ENCODE measurements at regions not wholly inside any gene's neighbourhood (a gene's known extent, or its start where the extent isn't known, plus 50 kb on each side); places are given as distances from the start of the nearest gene placed in this dataset.
"Not testable (repeated sequence)": the region's sequence is repeated elsewhere in the genome, so short reads cannot be mapped to it uniquely, and the experiment has no call there.

DNA sequence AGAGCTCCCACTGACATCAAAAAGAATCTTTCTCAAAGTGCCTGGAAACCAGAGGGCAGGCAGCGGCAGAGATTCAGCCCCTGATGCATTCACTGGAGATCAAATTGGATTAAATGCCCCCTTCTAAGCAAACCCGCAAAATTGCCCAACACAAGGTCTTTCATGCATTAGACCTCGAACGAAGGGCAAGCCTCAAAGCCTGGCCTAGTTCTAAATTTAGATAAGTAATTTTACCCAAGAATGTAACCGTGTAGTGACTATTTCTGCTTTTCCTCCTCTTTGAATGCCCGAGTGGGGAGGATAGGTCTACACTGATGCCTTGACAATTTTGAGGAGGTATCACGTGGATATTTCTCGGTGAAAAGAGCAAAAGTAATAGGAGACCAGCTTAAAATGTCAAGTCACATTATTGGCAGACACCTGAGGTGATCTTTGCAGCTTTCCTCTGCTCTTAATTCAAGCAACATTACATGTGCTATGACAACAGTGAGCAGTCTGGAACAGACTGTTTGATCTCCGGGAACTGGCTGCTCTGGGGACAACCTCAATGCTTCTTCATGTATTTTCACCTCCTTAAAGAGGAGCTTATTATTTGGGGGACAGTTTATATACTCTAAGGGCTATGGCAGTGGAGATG lies 1263.5 kb upstream of the AUTS2 start:
- no peak for DNase-seq

DNA sequence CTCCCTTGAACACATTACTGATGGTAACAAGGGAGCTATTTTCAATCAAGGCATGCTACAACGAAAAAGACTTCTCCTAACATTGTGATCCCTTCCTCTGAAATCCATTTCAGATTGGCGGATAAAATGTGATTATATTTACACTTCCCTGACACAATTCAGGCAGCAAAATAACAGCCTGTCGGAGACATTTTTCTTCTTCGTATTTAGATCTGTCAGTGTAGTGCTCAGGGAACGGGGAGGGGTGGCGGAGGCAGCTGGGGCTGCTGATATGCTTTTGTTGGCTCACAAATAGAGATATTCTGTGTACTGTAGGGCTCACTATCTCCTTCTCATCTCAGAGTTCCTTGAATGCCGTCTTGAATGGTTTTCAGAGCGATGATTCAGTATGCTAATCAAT lies 1261.7 kb upstream of the AUTS2 start:
- no peak for DNase-seq

DNA sequence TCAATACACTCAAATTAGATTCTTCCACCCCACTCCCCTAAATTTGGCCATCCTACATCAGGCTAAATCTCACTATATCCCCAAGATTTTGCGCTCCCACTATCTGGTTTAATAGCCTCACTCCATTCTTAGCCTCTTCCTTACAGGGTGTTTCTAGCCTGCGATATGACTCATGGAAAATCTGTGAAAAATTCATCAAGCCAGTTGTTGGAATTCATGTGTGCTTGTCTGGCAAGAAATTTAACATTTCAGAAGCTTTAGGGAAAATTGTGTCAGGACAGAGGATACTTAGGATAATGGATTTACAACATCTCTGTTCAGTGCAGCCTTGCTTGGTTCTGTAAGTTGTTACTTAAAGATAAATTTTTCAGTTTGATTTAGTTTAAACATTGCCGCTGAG lies 1249.9 kb upstream of the AUTS2 start:
- DNase-seq = no peak

DNA sequence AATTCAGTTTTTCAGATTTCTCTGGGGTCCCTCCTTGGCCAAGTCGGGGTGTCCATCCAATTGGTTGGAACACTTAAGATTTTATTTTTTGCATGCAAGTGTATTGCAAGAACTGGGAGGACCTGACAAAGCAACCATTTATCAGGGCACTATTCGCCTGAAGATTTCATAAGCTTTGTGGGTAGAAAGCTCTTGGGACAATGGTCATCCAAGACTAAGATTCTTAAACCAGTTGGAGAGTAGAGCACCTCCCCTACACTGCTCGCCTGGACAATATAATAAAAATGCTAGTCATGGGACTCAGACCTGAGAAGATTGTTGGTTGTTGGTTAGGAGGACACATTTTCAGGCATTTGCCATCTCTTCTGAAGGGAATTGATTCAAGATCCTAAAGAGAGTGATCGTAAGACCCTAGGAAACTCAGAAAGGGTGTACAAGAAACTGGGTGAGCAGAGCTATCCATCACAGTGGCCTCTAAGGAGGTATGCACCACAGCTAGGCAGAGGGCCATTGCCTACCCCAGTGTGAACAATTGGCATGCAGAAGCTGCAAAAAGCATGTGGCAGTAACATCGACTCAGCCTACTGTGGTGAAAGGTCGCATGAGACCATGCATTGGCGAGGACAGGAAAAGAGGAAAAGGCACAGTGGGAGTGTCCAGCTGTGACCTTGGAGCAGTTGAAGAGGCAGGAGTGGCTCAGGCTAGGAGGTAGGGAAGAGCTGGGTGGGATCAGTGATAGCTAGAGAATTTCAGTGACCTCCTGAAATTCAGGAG lies 1235.3 kb upstream of the AUTS2 start:
- DNase-seq = no peak

DNA sequence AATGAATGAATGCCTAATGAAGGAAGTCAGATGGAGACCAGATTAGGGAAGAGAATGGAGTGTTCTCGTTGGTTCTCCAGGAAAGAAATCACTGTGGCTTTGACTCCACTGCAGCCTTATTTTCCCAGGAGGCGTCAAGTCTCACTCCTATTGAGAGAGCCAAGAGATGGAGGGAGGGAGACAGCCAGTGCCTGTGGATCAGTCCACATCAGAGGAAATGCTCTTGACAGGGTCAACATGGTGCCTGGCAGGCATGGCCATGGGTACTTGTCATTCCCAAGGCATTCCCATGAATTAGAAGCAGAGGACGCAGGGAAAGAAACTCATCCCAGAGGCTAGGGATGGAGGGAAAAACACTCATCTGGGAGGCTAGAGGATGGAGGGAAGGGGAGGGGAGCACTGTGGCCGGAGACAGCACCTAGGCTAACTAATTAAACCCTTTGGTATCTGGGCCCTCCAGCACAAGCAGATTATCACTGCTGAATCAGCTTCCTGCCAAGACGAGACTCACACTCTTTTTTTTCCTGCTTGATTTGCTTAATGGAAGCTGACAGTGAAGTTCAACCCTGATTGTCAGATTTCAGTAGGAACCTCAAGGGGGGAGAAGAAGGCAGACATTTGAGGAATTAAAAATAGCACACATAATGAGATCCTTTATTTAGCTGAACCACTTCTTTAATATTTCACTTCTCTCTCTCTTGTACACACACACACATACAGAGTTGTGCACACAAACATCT lies 1233.2 kb upstream of the AUTS2 start:
- no peak for DNase-seq

DNA sequence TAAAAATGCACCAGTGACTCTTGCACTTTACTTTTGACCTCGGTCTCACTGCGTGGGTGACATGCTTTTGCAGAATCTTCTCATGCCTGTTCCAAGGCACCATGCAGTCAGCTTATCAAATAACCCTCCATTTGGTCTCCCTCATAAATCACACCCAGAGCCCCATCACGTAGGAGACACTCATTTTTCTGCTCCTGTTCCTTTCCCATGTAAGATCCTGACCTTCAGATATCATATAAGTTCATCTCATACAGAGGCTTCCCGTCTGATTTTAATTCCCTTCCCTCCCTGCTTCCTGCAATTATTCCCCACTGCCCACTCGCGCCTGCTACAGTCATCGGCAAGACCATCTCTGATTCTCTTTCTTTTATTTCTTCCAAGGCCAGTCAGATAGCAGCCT lies 1226.3 kb upstream of the AUTS2 start:
- no peak for DNase-seq

DNA sequence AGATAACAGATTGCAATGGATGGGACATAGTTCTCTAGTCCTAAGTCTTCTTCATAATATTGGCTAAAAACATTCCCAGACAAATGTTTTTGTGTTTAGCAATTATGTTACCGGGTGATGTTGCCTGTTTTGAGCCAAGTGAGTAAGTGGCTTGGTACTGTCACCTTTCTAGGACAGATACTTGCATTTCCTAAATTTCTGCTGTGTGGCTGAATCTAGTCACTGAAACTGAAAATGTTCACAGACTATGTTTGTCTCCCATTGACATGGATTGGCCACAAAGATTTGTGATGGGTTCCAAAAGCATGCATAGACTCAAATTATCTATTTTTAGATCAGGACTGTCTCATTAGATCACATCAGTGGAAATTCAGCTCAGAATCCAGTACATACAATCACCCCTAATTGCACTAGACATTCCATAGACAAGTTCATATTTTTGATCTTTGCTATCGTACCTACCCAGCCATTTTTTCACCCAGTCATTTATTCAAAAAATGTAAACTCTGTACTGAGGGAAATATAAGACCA lies 1222.1 kb upstream of the AUTS2 start:
- no peak for DNase-seq

DNA sequence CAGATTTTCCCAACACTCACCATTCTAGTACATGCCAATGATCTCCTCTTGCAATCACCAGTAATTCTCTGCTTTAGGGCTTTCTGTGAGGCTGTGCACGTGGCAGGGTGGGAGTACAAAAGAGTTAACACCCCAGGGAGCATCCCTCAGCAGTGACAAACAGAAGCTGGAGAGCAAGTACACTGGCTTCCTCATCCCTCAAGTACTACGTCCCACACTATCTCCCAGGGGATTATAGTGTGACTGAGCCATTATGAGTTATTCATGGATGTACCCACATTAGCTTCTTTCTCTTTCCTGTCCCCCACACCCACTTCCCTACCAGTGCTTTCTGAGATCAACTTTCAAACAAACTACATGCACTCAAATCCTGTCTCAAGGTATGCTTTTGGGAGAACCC lies 1216.5 kb upstream of the AUTS2 start:
- DNase-seq = no peak

DNA sequence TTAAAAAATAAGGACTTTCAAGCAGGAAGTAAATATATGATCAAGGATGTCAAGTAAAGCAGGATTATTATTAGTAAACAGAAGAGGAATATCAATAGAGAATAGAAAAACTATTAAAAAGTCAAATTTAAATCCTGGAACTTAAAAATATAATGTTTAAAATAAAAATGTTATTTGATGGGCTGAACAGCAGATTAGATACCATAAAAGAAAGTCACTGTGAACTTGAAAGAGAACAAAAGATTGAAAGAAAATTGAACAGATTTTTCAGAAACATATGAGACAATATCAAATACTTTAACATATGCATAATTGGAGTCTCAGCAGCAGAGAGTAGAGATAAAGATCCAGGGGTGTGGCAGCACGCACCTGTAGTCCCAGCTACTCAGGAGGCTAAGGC lies 1213.7 kb upstream of the AUTS2 start:
- DNase-seq = no peak

DNA sequence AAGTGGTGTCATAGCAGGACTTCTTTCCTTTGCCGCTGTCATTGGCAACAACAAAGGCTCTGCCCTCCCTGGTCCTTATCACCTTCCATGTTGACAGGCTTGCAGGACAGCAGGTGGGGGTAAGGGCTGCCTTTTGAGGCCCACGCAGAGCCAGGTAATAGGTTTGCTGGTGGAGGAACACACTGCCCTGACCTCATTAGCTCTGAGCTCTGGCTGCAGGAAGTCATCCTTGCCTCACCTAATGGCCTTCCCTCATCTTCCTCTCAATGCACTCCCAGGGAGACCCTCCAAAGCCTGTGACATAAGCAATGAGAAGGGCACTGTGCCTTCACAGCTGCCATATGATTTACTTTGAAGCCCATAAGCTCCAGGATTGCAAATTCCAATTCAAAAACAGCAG lies 1205.2 kb upstream of the AUTS2 start:
- no peak for DNase-seq

DNA sequence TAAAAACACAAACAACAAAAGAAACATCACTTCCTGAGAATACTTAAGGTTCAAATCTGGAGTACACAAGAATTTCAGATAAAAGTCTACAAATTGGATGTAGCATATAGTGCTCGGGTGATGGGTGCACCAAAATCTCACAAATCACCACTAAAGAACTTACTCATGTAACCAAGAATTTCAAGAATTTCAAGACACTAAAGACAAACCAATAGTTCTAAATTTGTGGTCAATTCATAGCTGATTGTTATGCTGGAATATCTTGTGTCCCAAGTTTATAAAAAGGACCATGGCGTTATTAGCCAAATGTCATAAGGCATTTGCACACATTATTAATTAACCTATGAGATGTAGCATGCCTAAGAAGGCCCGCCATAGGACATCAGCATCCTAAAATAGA lies 1204.1 kb upstream of the AUTS2 start:
- DNase-seq = no peak

DNA sequence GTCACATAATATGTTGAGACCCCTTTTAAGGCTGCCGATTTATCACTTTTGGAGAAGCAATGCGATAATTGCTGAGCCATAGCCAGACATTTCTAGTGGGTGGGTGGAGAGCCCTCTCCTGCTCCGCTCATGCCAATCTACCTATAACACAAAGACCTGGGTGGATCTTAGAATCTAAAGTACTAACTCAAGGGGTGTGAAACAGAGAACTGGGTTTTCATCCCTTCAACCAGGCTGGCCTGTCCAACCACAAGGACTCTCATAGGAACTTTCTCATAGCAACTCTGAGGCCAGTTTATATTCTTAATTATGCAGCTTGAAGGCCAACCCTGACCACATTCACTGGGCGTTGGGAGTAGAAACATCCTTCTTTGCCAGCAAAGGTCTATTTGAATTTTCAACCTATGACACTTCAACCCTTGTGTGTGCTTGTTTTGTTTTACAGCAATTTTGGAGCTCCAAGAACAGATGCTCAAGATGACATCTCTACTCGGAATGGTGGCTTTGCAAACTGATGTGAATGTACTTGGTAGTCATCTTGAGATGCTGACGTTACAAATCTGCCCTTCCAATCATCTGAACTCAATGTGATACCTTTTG lies 1198.2 kb upstream of the AUTS2 start:
- no peak for DNase-seq

DNA sequence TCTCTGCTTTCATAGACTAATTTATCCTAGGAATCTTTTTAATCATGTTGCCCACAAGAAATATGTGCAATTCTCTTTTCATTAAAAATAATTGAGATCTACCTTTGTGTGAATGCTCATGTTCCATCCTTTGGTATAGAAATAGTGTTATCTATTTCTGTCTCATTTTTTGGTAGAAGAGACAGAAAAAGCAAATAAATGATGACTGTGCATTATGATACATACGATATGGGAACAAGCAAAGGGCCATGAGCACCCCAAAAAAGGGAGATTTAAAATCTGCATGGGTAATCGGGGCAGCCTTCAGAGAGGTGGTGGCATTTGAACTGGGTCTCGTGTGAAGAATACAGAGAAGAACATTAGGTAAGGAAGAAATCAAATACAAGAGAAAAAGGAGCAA lies 1197.5 kb upstream of the AUTS2 start:
- DNase-seq = no peak

DNA sequence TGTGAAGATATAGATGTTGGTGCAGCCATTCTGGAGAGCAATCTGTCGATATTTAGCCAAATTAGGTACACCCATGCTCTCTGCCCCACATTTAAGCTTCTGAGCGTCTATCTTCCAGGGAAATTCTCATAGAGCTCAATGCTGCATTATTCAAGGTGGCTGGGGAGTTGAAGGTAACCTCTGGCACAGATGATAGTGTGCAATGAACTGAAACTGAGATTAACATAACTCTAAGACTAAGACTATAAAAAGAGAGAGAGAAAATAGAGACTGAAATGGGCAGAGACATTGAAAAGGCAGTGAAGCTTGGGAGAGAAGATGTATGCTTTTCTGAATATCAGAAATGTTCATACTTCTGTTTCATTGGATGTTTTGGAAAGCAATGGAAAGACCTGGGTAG lies 1197.0 kb upstream of the AUTS2 start:
- DNase-seq = no peak

DNA sequence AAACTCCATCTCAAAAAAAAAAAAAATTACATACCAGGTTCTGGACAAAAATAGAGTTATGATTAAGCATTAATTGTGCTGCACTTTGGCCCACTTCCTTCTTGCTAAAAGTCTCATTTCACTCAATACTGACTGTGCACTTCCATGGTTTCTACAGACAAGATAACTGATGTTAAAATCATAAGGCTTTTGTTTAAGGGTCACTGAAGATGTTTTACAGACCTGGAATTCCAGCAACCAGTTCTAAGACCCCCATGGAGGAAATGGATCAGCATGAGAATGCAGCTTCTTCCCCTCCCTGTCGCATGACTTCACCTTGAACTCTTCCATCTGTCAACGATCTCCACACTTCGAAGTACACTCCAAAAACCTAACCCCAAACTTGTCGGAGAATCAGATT lies 1191.8 kb upstream of the AUTS2 start:
- DNase-seq = no peak

DNA sequence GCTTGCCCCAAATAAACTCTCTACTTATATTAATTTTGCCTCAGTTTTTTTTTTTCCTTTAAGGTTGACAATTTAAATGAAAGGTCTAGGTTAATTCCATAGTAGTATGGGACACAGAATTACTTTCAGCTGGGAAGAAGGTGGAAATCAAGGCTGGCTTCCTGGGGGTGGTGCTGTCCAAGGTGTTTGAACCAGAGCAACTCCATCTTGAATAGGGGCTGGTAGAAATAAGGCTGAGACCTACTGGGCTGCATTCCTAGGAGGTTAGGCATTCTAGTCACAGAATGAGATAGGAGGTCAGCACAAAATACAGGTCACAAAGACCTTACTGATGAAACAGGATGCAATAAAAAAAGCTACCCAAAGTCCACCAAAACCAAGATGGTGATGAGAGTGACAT lies 1190.8 kb upstream of the AUTS2 start:
- DNase-seq = no peak

DNA sequence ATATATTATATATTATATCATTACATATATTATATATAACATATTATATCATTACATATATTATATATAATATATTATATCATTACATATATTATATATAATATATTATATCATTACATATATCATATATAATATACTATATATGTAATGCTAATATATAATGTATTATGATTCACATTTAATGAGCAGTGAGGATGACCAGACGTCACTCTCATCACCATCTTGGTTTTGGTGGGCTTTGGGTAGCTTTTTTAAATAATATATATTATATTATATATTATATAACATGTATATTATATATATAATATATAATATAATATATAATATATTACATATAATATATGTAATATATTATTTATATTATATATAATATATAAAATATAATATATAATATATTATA lies 1189.4 kb upstream of the AUTS2 start:
- DNase-seq = no peak

DNA sequence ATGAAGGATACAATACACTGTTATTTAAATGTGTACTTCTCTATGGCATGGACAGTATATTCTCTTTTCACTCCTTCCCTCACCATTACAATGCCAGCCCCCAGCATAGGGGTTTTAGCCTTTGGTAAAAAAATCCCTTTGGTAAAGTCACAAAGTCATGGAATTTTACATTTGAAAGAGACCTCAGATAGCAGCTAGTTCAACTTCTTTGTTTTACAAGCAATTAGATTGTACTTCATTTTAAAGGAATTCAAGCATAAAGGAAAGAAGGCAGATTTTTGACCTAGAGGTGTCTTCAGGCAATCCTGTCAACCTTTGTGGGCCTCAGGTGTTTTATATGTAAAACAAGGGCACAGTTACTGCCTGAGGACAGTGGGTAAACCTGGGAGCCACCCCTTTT lies 1188.4 kb upstream of the AUTS2 start:
- DNase-seq = no peak

DNA sequence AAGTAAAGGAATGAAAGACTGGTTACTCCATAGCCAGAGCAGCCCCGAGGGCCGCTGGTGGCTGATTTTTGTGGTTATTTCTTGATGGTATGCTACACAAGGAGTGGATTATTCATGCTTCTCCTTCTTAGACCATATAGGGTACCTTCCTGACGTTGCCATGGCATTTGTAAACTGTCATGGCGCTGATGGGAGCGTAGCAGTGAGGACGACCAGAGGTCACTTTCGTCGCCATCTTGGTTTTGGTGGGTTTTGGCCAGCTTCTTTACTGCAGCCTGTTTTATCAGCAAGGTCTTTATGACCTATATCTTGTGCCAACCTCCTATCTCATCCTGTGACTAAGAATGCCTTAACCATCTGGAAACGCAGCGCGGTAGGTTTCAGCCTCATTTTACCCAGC lies 1187.6 kb upstream of the AUTS2 start:
- DNase-seq = not testable (repeated sequence)

DNA sequence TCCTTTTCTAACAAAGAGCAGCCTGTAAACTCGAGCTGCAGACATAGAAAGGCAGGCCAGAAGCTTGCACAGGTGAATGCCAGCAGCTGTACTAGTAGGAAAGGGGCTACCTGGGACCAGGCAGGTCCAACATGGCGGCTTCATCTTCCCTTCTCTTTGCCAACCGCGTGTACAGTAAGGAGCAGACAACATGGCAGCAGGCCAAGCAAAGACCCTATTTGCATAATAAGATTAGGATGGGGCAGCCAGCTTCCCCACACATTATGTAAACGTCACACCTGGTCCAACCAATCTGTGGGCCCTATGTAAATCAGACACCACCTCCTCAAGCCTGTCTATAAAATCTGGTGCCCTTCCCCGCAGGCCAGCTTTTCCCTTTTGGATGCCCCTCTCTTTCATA lies 1186.5 kb upstream of the AUTS2 start:
- no peak for DNase-seq

DNA sequence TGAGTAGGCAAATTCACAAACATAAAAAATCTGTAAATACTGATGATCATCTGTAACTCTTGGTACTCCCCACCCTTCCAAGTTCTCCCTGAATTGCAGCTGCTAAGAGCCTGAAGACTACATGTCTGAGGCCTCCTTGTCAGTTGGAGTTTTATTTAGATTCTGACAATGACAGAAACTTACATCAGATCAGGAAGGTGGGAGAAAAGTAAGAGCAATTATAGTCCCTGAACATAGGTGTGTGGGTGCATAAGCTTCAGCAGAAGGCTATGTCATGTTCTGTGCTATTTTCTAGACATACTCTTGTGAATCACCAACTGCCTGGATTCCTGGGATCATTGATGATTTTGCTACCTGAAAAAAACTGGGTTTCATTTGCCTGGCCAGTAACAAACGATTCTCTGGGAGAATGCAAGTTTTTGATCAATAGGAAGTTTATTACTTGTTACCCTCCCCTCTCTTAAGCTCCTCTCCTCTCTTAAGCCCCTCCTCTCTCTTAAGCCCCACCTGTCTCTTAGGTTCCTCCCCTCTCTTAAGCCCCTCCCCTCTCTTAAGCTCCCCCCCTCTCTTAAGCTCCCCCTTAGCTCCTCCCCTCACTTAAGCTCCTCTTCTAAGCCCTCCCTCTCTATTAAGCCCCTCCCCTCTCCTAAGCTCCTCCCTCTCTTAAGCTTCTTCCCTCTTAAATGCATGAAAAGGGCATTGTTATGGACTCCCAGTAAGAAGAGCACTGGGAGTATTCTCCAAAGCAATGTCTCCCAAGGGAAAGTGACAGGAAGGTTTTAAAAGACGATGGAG lies 1183.4 kb upstream of the AUTS2 start:
- no peak for DNase-seq

DNA sequence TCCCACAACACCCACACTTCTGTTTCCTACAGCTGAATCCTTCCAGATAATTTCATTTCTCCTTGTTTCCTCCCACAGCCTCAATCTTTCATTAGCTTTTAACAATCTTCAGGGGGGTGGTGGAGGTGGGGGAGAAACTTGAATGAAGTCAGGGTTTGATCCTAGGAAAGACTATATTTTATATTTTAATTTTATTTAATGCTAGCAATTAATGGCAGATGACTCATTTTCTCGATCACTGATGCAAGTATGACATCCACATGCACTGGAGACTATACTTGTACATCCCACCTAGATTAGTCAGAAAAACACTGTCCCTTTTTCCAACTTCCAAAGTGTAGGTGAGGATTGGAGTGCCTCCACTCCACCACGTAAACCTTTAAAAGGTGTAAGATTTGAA lies 1181.3 kb upstream of the AUTS2 start:
- no peak for DNase-seq

DNA sequence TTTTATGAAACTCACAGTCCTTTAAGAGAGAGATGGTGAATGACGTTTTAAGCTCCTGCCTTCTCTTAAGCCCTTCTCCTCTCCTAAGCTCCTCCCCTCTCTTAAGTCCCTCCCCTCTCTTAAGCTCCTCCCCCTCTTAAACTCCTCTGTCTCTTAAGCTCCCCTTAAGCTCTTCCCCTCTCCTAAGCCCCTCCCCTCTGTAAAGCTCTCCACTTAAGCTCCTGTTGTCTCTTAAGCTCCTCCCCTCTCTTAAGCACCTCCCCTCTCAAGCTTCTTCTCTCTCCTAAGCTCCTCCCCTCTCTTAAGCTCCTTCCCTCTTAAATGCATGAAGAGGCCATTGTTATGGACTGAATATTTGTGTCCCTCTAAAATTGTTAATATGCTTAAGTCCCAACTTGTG lies 1180.6 kb upstream of the AUTS2 start:
- DNase-seq = no peak

Data from GF-D8 (cell line).